GM21390 (cell line): ENCODE measurements at regions not wholly inside any gene's neighbourhood (a gene's known extent, or its start where the extent isn't known, plus 50 kb on each side); places are given as distances from the start of the nearest gene placed in this dataset.

ENCODE experiments used
- ATAC-seq: cut with Tn5 transposase; IDR thresholded peaks from one replicate; pipeline ENCODE4 v1.9.1; 2021; ENCODE audit not compliant: unreplicated experiment

GRCh38 chr10:57884965-57885617, 382.6 kb downstream of the IPMK start:
- no peak for ATAC-seq

GRCh38 chr10:57884407-57884806, 383.3 kb downstream of the IPMK start:
- ATAC-seq = no peak

- ATAC-seq = no peak
Measured at GRCh38 chr10:57880446-57881227, 387.1 kb downstream of the IPMK start.

- no peak for ATAC-seq
Measured at GRCh38 chr10:57874810-57875209, 392.9 kb downstream of the IPMK start.

GRCh38 chr10:57867241-57867640, 400.5 kb downstream of the IPMK start:
- no peak for ATAC-seq

GRCh38 chr10:57864765-57865680, 402.7 kb downstream of the IPMK start:
- no peak for ATAC-seq

- no peak for ATAC-seq
Measured at GRCh38 chr10:57849691-57850357, 417.9 kb downstream of the IPMK start.

- ATAC-seq = no peak
Measured at GRCh38 chr10:57846307-57847065, 421.2 kb downstream of the IPMK start.

- no peak for ATAC-seq
Measured at GRCh38 chr10:57844387-57844998, 423.2 kb downstream of the IPMK start.

GRCh38 chr10:57830877-57831560, 436.7 kb downstream of the IPMK start:
- no peak for ATAC-seq

GRCh38 chr10:57825015-57825414, 442.7 kb downstream of the IPMK start:
- no peak for ATAC-seq

- ATAC-seq = no peak
Measured at GRCh38 chr10:57823398-57823797, 444.3 kb downstream of the IPMK start.

- no peak for ATAC-seq
Measured at GRCh38 chr10:57822965-57823364, 444.7 kb downstream of the IPMK start.

GRCh38 chr10:57818522-57818921, 449.2 kb downstream of the IPMK start:
- no peak for ATAC-seq

GRCh38 chr10:57817741-57818140, 450.0 kb downstream of the IPMK start:
- no peak for ATAC-seq

GRCh38 chr10:57815949-57816348, 451.7 kb downstream of the IPMK start:
- ATAC-seq = no peak

GRCh38 chr10:57809961-57810360, 457.7 kb downstream of the IPMK start:
- ATAC-seq = no peak

GRCh38 chr10:57807906-57808305, 459.8 kb downstream of the IPMK start:
- ATAC-seq = no peak

GRCh38 chr10:57806675-57807074, 461.0 kb downstream of the IPMK start:
- no peak for ATAC-seq
